Nephron progenitor cell (in vitro differentiated cells): ENCODE measurements at regions not wholly inside any gene's neighbourhood (a gene's known extent, or its start where the extent isn't known, plus 50 kb on each side); places are given as distances from the start of the nearest gene placed in this dataset.

Experiments
- DNase-seq: peaks from one replicate; pipeline ENCODE4 v3.0.0; 2021
- H3K27ac Mint-ChIP-seq: 2 replicates; pipeline ENCODE4 v1.8.0; 2021; ENCODE audit warnings: mild to moderate bottlenecking, moderate library complexity, mixed read lengths
- H3K27me3 Mint-ChIP-seq: 2 replicates; pipeline ENCODE4 v1.8.0; 2021; ENCODE audit warnings: mild to moderate bottlenecking, low read depth, mixed read lengths; ENCODE audit not compliant: poor library complexity
- H3K36me3 Mint-ChIP-seq: 2 replicates; pipeline ENCODE4 v1.8.0; 2021; ENCODE audit warnings: low read depth, mixed read lengths
- H3K4me1 Mint-ChIP-seq: 2 replicates; pipeline ENCODE4 v1.8.0; 2021; ENCODE audit warnings: mixed read lengths
- H3K4me3 Mint-ChIP-seq: 2 replicates; pipeline ENCODE4 v1.8.0; 2021; ENCODE audit warnings: mild to moderate bottlenecking, moderate library complexity, mixed read lengths
- H3K9me3 Mint-ChIP-seq: 2 replicates; pipeline ENCODE4 v1.8.0; 2021; ENCODE audit warnings: mild to moderate bottlenecking, moderate library complexity, mixed read lengths
- TF ChIP-seq, protein P1 (sequence below): fragments of 200-600 bp; sonication (generic); IDR thresholded peaks from 2 replicates; pipeline ENCODE4 v1.5.0; 2021; ENCODE audit warnings: antibody characterized with exemption

DNA sequence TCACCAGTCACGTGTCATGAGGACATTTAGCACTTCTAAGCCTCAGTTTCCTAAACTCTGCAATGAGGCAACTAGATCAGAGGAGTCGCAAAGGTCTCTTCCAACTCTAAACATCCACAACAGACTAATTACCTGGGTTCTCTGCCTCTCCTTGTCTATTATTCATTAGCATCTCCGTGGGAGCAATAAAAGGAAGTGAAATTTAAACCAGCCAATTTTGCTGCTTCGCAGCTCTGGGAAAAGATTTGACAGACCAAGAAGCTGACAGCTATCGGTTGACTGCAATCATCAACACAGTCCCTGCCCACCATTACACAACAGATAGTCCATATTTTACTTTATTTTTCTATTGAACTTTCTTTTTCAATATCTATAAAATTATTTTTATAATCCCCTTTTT is 308.9 kb downstream of the NR2F1-AS1 start:
- Mint-ChIP-seq H3K36me3 (peaks cover 9% of the 10 kb centered on the region), H3K27ac (peak overlapping the region; percentile 73), H3K4me3 (no peak overlapping the region), H3K9me3 (peaks cover 35% of the 10 kb centered on the region), H3K4me1 (peaks cover 30% of the 10 kb centered on the region), H3K27me3 (peaks cover 5% of the 10 kb centered on the region)
- TF ChIP-seq, protein P1, sequence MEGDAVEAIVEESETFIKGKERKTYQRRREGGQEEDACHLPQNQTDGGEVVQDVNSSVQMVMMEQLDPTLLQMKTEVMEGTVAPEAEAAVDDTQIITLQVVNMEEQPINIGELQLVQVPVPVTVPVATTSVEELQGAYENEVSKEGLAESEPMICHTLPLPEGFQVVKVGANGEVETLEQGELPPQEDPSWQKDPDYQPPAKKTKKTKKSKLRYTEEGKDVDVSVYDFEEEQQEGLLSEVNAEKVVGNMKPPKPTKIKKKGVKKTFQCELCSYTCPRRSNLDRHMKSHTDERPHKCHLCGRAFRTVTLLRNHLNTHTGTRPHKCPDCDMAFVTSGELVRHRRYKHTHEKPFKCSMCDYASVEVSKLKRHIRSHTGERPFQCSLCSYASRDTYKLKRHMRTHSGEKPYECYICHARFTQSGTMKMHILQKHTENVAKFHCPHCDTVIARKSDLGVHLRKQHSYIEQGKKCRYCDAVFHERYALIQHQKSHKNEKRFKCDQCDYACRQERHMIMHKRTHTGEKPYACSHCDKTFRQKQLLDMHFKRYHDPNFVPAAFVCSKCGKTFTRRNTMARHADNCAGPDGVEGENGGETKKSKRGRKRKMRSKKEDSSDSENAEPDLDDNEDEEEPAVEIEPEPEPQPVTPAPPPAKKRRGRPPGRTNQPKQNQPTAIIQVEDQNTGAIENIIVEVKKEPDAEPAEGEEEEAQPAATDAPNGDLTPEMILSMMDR, result no peak
- no peak for DNase-seq

DNA sequence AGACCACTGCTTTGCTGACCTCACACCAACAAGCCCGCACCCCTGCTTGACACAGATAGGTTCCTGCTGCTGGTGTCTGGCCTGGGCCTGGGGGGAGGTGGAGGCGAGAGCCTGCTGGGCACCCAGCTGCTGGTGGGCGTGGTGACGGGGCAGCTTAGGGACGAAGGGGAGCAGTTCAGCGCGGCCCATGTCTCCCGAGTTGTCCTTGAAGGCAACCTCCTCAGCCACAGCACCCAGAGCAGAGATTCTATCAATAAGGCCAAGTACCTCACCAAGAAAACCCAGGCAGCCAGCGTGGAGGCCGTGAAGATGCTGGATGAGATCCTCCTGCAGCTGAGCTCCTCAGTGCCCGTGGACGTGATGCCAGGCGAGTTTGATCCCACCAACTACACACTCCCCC is 313.3 kb downstream of the NR2F1-AS1 start:
- peaks cover 5% of the 10 kb centered on the region for H3K36me3 Mint-ChIP-seq
- peaks cover 26% of the 10 kb centered on the region for H3K9me3 Mint-ChIP-seq
- H3K27me3 Mint-ChIP-seq, result peaks cover 5% of the 10 kb centered on the region
- TF ChIP-seq, protein P1, result no peak
- DNase-seq, result no peak
- peaks cover 16% of the 10 kb centered on the region for H3K4me1 Mint-ChIP-seq
- no peak overlapping the region for H3K4me3 Mint-ChIP-seq
- H3K27ac Mint-ChIP-seq, result no peak overlapping the region

DNA sequence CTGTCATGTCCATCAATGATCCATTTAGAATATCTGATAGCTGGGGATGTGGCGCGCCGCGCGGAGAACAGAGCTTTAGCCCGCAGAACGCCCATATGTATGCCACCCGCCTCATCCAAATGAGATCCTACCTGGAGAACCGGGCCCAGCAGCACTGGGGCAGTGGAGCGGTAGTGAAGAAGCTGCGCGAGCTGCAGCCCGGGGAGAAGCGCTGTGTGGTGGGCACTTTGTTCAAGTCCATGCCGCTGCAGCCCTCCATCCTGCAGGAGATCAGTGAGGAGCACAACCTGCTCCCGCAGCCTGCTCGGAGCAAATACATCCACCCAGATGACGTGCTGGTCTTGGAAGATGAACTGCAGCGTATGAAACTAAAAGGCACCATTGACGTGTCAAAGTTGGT is 313.7 kb downstream of the NR2F1-AS1 start:
- peaks cover 5% of the 10 kb centered on the region for H3K27me3 Mint-ChIP-seq
- TF ChIP-seq, protein P1, result no peak
- no peak overlapping the region for H3K4me3 Mint-ChIP-seq
- peaks cover 5% of the 10 kb centered on the region for H3K36me3 Mint-ChIP-seq
- H3K9me3 Mint-ChIP-seq, result peaks cover 24% of the 10 kb centered on the region
- H3K4me1 Mint-ChIP-seq, result peaks cover 12% of the 10 kb centered on the region
- no peak overlapping the region for H3K27ac Mint-ChIP-seq
- no peak for DNase-seq

DNA sequence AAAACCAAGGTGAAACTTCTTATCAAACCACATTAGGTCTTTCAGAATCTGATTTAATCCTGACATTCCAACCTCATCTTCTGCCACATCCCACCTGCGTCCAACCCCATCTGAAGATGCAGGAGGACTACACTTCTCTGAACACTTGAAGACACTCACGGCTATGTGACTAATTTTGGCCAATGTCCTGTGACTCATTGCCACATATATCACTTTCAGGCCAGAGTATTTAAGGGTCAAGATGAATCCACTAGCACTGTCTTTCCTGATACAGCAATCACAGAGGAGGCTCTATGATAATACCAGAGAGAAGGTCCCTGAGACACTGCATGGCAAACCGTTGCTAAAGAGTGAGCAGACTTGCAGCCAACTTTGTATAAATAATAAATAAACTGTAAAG is 323.4 kb downstream of the NR2F1-AS1 start:
- TF ChIP-seq, protein P1, result no peak
- peaks cover 18% of the 10 kb centered on the region for H3K9me3 Mint-ChIP-seq
- H3K4me3 Mint-ChIP-seq, result no peak overlapping the region
- no peak for DNase-seq
- H3K36me3 Mint-ChIP-seq, result peaks cover 14% of the 10 kb centered on the region
- H3K27me3 Mint-ChIP-seq, result peaks cover 3% of the 10 kb centered on the region
- H3K27ac Mint-ChIP-seq, result no peak overlapping the region
- H3K4me1 Mint-ChIP-seq, result no peaks in the 10 kb centered on the region

DNA sequence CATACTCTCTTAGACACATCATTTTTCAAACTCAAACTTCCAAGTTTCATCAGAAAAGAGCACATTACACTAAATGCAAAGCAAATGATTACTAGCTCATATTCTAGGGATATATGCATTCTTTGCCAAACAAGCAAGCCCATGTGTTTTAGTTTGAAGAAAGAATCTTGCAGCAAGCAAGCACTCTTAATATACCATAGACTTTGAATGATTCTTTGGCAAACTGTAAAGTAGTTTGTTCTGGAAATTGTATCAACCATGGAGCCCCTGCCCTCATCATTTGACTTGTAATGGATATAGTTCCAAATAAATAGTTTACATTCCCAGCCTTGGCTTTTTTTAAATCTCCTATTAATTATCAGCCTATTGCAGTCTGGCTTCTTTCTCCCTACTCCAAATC is 325.2 kb downstream of the NR2F1-AS1 start:
- Mint-ChIP-seq H3K9me3 (peaks cover 18% of the 10 kb centered on the region), H3K4me1 (peaks cover under 1% of the 10 kb centered on the region), H3K4me3 (no peak overlapping the region), H3K36me3 (peaks cover 14% of the 10 kb centered on the region), H3K27ac (no peak overlapping the region), H3K27me3 (peaks cover 3% of the 10 kb centered on the region)
- TF ChIP-seq, protein P1, result no peak
- DNase-seq, result no peak

DNA sequence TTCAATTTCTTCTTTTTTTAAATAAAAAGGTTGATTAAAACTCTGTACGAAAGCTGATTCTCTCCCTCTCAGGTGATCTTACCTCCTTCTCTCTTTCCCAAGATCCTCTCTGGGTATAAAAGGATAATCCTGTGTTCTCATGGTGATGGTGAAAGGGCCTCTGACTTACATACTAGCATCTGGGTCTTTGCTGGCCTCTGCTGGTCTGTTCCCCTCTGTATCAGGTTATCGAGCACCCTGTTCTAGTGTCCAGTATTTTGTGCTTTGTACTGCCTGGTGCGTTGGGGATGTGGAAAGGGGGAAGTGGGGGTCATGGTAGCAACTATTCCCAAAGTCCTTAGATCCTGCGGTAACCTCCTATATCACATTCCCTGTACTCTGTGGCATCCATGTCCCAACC is 328.9 kb downstream of the NR2F1-AS1 start:
- Mint-ChIP-seq H3K36me3 (no peaks in the 10 kb centered on the region), H3K9me3 (no peaks in the 10 kb centered on the region), H3K4me3 (no peak overlapping the region), H3K27ac (peak overlapping the region; percentile 47), H3K4me1 (peaks cover 27% of the 10 kb centered on the region), H3K27me3 (peaks cover 3% of the 10 kb centered on the region)
- DNase-seq, result no peak
- TF ChIP-seq, protein P1, result no peak
